PC-3 (cell line): ENCODE measurements at regions not wholly inside any gene's neighbourhood (a gene's known extent, or its start where the extent isn't known, plus 50 kb on each side); places are given as distances from the start of the nearest gene placed in this dataset.

Source experiments
- EZH2 ChIP-seq: fragments of 300-600 bp; sonication (generic); IDR thresholded peaks from one replicate; pipeline ENCODE4 v1.6.1; 2017; ENCODE audit warnings: antibody characterized with exemption, mild to moderate bottlenecking, low read length; ENCODE audit not compliant: unreplicated experiment
- EZH2phosphoT487 ChIP-seq: fragments of 300-600 bp; sonication (generic); IDR thresholded peaks from 2 replicates; pipeline ENCODE4 v1.6.1; 2018; ENCODE audit warnings: mild to moderate bottlenecking, antibody characterized with exemption, low read length, borderline replicate concordance
- TF ChIP-seq, protein P1 (sequence below): fragments of 300-600 bp; sonication (generic); conservative IDR thresholded peaks from 2 replicates; pipeline ENCODE4 v1.5.1; 2017; ENCODE audit warnings: antibody characterized with exemption, low read depth, mild to moderate bottlenecking, low read length

DNA sequence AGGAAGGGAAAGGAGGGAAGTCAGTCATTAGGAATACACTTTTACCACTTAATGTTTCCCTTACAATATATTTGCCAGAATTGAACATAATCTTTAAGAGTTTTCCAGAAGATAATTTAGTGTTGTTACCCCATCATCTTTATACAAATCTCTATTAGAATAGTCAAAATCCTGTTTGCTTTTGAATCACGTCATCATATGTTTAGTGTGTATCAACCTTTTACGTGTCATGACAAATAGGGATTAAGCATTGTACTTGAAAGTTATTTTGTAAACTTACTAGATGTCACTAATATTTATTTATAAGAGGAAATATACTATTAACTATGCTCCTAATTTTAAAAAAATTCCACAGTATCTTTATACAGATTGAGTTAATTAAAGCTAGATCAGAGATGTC lies 1899.5 kb downstream of the MAT2B start:
- TF ChIP-seq, protein P1, sequence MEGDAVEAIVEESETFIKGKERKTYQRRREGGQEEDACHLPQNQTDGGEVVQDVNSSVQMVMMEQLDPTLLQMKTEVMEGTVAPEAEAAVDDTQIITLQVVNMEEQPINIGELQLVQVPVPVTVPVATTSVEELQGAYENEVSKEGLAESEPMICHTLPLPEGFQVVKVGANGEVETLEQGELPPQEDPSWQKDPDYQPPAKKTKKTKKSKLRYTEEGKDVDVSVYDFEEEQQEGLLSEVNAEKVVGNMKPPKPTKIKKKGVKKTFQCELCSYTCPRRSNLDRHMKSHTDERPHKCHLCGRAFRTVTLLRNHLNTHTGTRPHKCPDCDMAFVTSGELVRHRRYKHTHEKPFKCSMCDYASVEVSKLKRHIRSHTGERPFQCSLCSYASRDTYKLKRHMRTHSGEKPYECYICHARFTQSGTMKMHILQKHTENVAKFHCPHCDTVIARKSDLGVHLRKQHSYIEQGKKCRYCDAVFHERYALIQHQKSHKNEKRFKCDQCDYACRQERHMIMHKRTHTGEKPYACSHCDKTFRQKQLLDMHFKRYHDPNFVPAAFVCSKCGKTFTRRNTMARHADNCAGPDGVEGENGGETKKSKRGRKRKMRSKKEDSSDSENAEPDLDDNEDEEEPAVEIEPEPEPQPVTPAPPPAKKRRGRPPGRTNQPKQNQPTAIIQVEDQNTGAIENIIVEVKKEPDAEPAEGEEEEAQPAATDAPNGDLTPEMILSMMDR = no peak
- TF ChIP-seq EZH2 = no peak
- TF ChIP-seq EZH2phosphoT487 = no peak
